ENCODE measurements at regions not wholly inside any gene's neighbourhood (a gene's known extent, or its start where the extent isn't known, plus 50 kb on each side); places are given as distances from the start of the nearest gene placed in this dataset.

DNA sequence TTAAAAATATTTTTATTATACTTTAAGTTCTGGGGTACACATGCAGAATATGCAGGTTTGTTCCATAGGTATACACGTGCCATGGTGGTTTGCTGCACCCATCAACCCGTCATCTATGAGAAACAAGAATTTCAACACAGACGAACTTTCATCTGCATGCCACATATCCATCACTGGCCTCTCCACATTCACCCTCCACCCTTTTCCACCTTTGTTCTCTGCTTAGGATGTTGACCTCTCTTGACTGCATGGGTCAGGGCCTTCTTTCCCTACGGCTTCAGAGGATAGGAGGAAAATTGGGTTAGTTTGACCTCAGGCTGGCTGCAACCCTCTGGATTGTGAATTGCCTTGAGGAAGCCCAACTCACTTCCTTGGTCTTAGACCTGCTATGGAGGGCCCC is 260.9 kb downstream of the MREG start:
- TF ChIP-seq CTCF (IDR thresholded peaks at IDR 0.05): no peak
- TF ChIP-seq POLR2AphosphoS5 (IDR thresholded peaks at IDR 0.05; ENCODE audit: low read depth, low read length): no peak
- no peak for TF ChIP-seq REST (IDR thresholded peaks at IDR 0.05; ENCODE audit: insufficient read depth in 1 of 2, low read depth in 2 of 2, low read length in 1 of 2)
- no peak for TF ChIP-seq SIN3A (IDR thresholded peaks at IDR 0.05; ENCODE audit: borderline replicate concordance, insufficient read depth, low read depth, low read length)
